Stimulated activated naive CD8-positive, alpha-beta T cell treated with anti-CD3 and anti-CD28 coated beads, Interleukin-15, Interleukin-2, amounts not matched to agents 100 U/mL and 50 U/mL, for 24 hours (primary cell): ENCODE measurements at regions not wholly inside any gene's neighbourhood (a gene's known extent, or its start where the extent isn't known, plus 50 kb on each side); places are given as distances from the start of the nearest gene placed in this dataset.
A peak's percentile ranks its signal among the peaks of the same experiment; 100 is the strongest.

ENCODE experiments used
- ATAC-seq: fragments of 150-1000 bp; cut with Tn5 transposase; one replicate; pipeline ENCODE4 v1.10.0; 2021
- DNase-seq: peaks from one replicate; pipeline ENCODE4 v3.0.0; 2021

GRCh38 chr6:14065350-14065749 lies 52.2 kb upstream of the CD83 start:
- ATAC-seq: no peak
- DNase-seq: no peak

GRCh38 chr6:14066782-14067406 lies 50.7 kb upstream of the CD83 start:
- DNase-seq: no peak
- peak; percentile 52 for ATAC-seq

DNA sequence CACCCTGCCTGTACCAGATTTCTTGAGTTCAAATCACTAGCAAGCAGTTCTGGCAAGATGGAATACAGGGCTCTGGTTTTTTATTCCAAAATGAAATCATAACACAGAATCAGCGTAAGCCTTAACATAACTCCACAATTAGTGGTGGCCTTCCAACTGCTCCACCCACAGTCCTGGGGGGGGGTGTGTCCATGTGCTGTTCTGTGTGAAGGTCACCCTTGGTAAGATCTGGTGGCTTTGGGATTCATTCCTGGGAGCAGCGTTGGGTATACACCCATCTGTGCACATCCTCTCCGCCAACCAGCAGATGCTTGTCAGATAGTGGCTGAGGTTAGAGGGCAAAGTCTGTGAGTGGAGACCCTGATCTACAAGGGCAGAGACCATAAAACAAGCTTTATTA lies 49.9 kb upstream of the CD83 start:
- DNase-seq (no peak), ATAC-seq (no peak)
